SK-N-SH treated with all-trans-retinoic acid at 6 μM for 48 hours (cell line): ENCODE measurements at regions not wholly inside any gene's neighbourhood (a gene's known extent, or its start where the extent isn't known, plus 50 kb on each side); places are given as distances from the start of the nearest gene placed in this dataset.

ENCODE experiments used
- ATAC-seq: fragments of 200-7000 bp; cut with Tn5 transposase; 3 replicates; pipeline ENCODE4 v1.9.1; 2020; ENCODE audit warnings: mild to moderate bottlenecking, moderate library complexity
- ARNTL ChIP-seq: fragments of 450-650 bp; formaldehyde crosslinking; IDR thresholded peaks from 2 replicates; pipeline ENCODE4 v1.5.0; 2020; ENCODE audit warnings: low read depth, mild to moderate bottlenecking, moderate library complexity, borderline replicate concordance
- BACH2 ChIP-seq: fragments of 250-450 bp; sonication (Bioruptor Pico); IDR thresholded peaks from 2 replicates; pipeline ENCODE4 v1.9.0; 2021; ENCODE audit warnings: mild to moderate bottlenecking, borderline replicate concordance
- CREB5 ChIP-seq: fragments of 250-450 bp; sonication (Bioruptor Pico); IDR thresholded peaks from 2 replicates; pipeline ENCODE4 v1.5.1; 2020; ENCODE audit warnings: low read depth, mild to moderate bottlenecking, moderate library complexity
- CSDC2 ChIP-seq: fragments of 250-450 bp; sonication (Bioruptor Pico); IDR thresholded peaks from 2 replicates; pipeline ENCODE4 v1.5.0; 2020; ENCODE audit warnings: mild to moderate bottlenecking, moderate library complexity
- CSRNP3 ChIP-seq: fragments of 250-450 bp; sonication (Bioruptor Pico); IDR thresholded peaks from 2 replicates; pipeline ENCODE4 v1.5.1; 2021; ENCODE audit warnings: mild to moderate bottlenecking, moderate library complexity
- ESRRG ChIP-seq: fragments of 250-450 bp; sonication (Bioruptor Pico); IDR thresholded peaks from 2 replicates; pipeline ENCODE4 v1.6.1; 2021; ENCODE audit warnings: mild to moderate bottlenecking
- GLIS3 ChIP-seq: fragments of 250-450 bp; sonication (Bioruptor Pico); IDR thresholded peaks from 2 replicates; pipeline ENCODE4 v1.5.0; 2020; ENCODE audit warnings: mild to moderate bottlenecking, moderate library complexity
- ISL1 ChIP-seq: fragments of 250-450 bp; sonication (Bioruptor Pico); IDR thresholded peaks from 2 replicates; pipeline ENCODE4 v2.1.2; 2022; ENCODE audit warnings: mild to moderate bottlenecking, moderate library complexity
- PATZ1 ChIP-seq: fragments of 250-450 bp; sonication (Bioruptor Pico); IDR thresholded peaks from 2 replicates; pipeline ENCODE4 v1.8.0; 2020; ENCODE audit warnings: mild to moderate bottlenecking, moderate library complexity, borderline replicate concordance
- PPARA ChIP-seq: fragments of 250-450 bp; sonication (Bioruptor Pico); IDR thresholded peaks from 2 replicates; pipeline ENCODE4 v1.5.0; 2020; ENCODE audit warnings: mild to moderate bottlenecking, borderline replicate concordance
- SNAI2 ChIP-seq: fragments of 250-450 bp; sonication (Bioruptor Pico); IDR thresholded peaks from 2 replicates; pipeline ENCODE4 v1.5.0; 2020; ENCODE audit warnings: mild to moderate bottlenecking, moderate library complexity
- TCF4 ChIP-seq: fragments of 250-450 bp; sonication (Bioruptor Pico); IDR thresholded peaks from 2 replicates; pipeline ENCODE4 v1.8.0; 2021; ENCODE audit warnings: mild to moderate bottlenecking, moderate library complexity, borderline replicate concordance
- TOX ChIP-seq: fragments of 250-450 bp; sonication (Bioruptor Pico); IDR thresholded peaks from 2 replicates; pipeline ENCODE4 v1.8.0; 2021; ENCODE audit warnings: mild to moderate bottlenecking, moderate library complexity, borderline replicate concordance
- TSHZ2 ChIP-seq: fragments of 250-450 bp; sonication (Bioruptor Pico); IDR thresholded peaks from 2 replicates; pipeline ENCODE4 v1.5.0; 2020; ENCODE audit warnings: mild to moderate bottlenecking, moderate library complexity
- ZC3H10 ChIP-seq: fragments of 250-450 bp; sonication (Bioruptor Pico); IDR thresholded peaks from 2 replicates; pipeline ENCODE4 v1.5.1; 2021; ENCODE audit warnings: mild to moderate bottlenecking, moderate library complexity
- ZFP3 ChIP-seq: fragments of 250-450 bp; sonication (Bioruptor Pico); IDR thresholded peaks from 2 replicates; pipeline ENCODE4 v1.5.0; 2020; ENCODE audit warnings: mild to moderate bottlenecking, moderate library complexity
- ZFP30 ChIP-seq: fragments of 450-650 bp; formaldehyde crosslinking; IDR thresholded peaks from 2 replicates; pipeline ENCODE4 v1.5.0; 2022; ENCODE audit warnings: mild to moderate bottlenecking, moderate library complexity
- ZNF565 ChIP-seq: fragments of 450-650 bp; formaldehyde crosslinking; conservative IDR thresholded peaks from 2 replicates; pipeline ENCODE4 v1.5.0; 2020; ENCODE audit warnings: low read depth, mild to moderate bottlenecking, moderate library complexity
- ZNF70 ChIP-seq: fragments of 450-650 bp; formaldehyde crosslinking; IDR thresholded peaks from 2 replicates; pipeline ENCODE4 v1.5.0; 2020; ENCODE audit warnings: mild to moderate bottlenecking, moderate library complexity
- TF ChIP-seq, protein P1 (sequence below): fragments of 250-450 bp; sonication (Bioruptor Pico); IDR thresholded peaks from 2 replicates; pipeline ENCODE4 v1.8.0; 2021; ENCODE audit warnings: low read depth, mild to moderate bottlenecking, moderate library complexity, borderline replicate concordance

DNA sequence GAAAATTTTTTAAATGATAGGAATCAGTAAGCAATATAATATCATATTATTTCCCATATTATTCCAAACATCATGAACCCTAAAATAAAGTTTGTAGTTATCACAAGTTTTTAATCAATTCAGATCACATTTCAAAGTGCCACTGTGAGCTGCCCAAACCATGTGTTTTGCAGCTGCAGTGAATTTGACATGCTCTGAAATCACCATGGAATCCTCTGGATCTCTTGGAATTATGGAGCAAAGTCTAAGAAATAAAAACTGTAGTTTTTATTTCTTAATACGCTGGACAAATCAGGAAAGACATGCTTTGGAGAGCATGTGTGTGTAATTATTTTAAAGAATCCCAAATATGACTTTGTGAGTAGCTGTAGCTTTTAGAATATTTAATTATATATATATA is 262.7 kb downstream of the ANKRD50 start:
- no peak for ATAC-seq
- TF ChIP-seq ZNF565 (CRISPR knock-in tag), result no peak
- TF ChIP-seq ZFP3 (CRISPR knock-in tag), result no peak
- TF ChIP-seq ISL1 (CRISPR knock-in tag), result no peak
- no peak for TF ChIP-seq ZC3H10 (CRISPR knock-in tag)
- TF ChIP-seq TSHZ2, result no peak
- no peak for TF ChIP-seq SNAI2 (CRISPR knock-in tag)
- TF ChIP-seq CREB5 (CRISPR knock-in tag), result no peak
- TF ChIP-seq TCF4 (CRISPR knock-in tag), result no peak
- no peak for TF ChIP-seq ZFP30 (CRISPR knock-in tag)

- ATAC-seq, result no peak
- TF ChIP-seq ARNTL (CRISPR knock-in tag) (no peak), BACH2 (CRISPR knock-in tag) (no peak), CREB5 (CRISPR knock-in tag) (no peak), GLIS3 (CRISPR knock-in tag) (no peak), ZFP3 (CRISPR knock-in tag) (no peak), TOX (no peak), ESRRG (CRISPR knock-in tag) (no peak), SNAI2 (CRISPR knock-in tag) (no peak)
- TF ChIP-seq, protein P1, sequence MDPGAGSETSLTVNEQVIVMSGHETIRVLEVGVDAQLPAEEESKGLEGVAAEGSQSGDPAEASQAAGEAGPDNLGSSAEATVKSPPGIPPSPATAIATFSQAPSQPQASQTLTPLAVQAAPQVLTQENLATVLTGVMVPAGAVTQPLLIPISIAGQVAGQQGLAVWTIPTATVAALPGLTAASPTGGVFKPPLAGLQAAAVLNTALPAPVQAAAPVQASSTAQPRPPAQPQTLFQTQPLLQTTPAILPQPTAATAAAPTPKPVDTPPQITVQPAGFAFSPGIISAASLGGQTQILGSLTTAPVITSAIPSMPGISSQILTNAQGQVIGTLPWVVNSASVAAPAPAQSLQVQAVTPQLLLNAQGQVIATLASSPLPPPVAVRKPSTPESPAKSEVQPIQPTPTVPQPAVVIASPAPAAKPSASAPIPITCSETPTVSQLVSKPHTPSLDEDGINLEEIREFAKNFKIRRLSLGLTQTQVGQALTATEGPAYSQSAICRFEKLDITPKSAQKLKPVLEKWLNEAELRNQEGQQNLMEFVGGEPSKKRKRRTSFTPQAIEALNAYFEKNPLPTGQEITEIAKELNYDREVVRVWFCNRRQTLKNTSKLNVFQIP, result no peak
Measured at GRCh38 chr4:124450851-124451250, 261.7 kb downstream of the ANKRD50 start.

DNA sequence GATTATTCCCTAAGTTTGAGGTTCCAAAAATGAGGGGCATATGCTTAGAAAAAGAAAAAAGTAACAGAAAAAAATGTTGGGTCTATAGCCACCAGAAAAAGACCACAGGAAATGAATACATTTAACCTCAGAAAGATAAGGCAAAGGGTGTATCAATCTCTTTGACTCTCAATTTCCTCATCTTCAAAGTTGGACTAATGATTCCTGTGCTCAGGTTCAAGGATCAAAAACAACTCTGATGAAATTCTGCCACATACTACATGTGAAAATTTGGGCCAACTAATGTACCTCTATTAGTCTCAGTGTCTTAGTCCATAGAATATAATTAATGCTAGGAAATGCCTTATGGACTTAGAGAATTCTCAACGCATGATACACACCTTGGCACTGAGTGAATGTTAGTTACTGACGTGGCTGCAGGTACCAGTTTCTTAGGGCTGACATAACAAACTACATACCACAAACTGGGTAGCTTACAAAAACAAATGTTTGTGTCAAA is 257.7 kb downstream of the ANKRD50 start:
- TF ChIP-seq CSRNP3 (no peak), PATZ1 (CRISPR knock-in tag) (no peak), PPARA (no peak), ZNF70 (no peak), SNAI2 (CRISPR knock-in tag) (no peak), CREB5 (CRISPR knock-in tag) (no peak), TOX (no peak), CSDC2 (no peak), TCF4 (CRISPR knock-in tag) (no peak)
- no peak for ATAC-seq
